HG03025 (cell line): ENCODE measurements at regions not wholly inside any gene's neighbourhood (a gene's known extent, or its start where the extent isn't known, plus 50 kb on each side); places are given as distances from the start of the nearest gene placed in this dataset.
"Not testable (repeated sequence)": the region's sequence is repeated elsewhere in the genome, so short reads cannot be mapped to it uniquely, and the experiment has no call there.

ENCODE experiments used
- ATAC-seq: cut with Tn5 transposase; IDR thresholded peaks from one replicate; pipeline ENCODE4 v1.9.1; 2021; ENCODE audit warnings: mild to moderate bottlenecking, moderate library complexity; ENCODE audit not compliant: unreplicated experiment, low FRiP score

DNA sequence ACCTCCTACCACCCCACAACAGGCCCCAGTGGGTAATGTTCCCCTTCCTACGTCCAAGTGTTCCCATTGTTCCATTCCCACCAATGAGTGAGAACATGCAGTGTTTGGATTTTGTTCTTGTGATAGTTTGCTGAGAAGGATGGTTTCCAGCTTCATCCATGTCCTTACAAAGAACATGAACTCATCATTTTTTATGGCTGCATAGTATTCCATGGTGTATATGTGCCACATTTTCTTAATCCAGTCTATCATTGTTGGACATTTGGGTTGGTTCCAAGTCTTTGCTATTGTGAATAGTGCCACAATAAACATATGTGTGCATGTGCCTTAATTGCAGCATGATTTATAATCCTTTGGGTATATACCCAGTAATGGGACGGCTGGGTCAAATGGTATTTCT, 81.6 kb downstream of the P2RY10 start:
- not testable (repeated sequence) for ATAC-seq

DNA sequence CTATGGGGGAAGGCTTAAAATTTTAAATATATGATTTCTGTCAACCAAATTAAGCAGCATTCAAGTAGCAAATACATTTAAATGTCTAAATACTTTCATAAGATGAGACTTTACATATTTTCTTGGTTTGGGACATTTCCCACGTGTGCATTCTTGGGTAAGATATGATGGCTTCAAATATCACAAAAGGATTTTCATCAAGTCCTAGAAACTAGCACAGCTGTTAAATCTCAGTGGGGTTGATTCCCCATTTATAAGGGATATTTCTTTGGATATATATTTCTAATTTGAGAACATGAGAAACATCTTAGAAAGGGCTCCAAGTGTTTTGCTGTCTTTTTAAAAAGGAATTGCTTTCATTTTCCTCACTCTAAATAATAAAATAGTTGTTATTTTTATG, 90.2 kb downstream of the P2RY10 start:
- ATAC-seq = no peak

DNA sequence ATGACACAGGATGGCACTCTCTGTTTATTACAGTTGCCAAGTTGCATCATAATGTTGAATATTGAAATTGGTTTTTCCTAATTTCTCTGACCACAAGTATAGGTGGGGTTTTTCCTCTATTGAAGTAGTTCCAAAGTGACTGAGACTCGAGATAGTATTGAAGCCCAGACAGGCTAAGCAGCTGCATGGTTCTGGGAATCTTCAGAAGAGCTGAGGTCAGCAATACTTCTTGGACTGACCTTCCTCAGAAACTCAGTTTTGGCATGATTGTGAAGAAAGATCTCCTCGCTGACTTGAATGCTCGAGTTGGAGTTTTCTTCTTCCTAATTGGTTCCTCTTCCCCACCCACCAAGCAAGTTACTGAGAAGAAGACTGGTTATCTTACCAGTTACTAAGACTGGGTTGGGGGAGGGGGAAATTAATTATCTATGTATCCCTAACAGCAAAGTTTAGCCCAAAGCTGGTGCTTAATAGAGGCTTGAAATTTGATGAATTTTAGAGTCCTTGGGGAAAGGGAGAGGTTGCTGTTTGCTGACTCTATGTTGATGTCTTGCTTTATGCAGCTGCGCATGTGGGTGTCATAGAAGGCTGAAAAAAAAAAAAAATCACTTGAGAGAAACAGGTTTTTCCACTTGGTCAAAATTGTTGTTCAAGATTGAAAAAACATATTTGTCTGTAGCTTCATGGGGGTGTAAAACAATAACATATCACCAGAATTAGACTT, 91.1 kb downstream of the P2RY10 start:
- ATAC-seq = no peak

DNA sequence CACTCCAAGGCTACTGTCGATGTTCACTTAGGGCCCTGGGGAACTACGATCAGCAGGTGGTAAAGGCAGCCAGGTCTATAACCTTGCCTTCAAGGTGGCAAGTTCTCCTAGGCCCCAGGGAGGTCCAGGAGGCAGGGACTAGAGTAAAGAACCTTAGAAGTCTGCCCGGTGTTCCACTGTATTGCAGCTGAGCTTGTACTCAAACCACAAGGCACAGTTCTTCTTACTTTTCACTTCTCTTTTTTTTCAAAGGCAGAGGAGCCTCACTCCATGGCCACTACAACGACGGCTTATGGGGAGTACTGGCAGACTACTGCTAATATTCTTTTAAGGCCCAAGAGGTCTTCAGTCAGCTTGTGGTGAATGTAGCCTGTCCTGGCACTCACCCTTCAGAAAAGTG, 78.8 kb upstream of the GPR174 start:
- ATAC-seq = peak; percentile 100

DNA sequence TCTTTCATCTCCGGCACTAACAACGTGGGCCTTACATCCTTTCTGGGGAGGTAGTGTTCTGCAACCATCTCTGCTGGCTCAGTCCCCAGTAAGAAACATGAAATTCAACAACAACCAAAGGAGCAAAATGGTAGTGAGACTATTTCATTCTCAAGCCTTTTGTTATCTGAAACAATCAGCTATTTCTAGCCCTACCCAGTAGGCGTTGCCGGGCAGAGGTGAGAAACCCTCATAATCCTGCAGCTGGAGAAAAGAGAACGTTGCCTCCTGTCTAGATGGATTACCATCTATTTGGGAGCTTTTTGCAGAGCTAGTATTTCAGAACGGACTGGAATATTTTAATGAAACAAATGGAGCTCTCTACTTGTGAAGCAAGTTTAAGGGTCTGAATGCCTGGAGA, 66.4 kb upstream of the GPR174 start:
- ATAC-seq = no peak

DNA sequence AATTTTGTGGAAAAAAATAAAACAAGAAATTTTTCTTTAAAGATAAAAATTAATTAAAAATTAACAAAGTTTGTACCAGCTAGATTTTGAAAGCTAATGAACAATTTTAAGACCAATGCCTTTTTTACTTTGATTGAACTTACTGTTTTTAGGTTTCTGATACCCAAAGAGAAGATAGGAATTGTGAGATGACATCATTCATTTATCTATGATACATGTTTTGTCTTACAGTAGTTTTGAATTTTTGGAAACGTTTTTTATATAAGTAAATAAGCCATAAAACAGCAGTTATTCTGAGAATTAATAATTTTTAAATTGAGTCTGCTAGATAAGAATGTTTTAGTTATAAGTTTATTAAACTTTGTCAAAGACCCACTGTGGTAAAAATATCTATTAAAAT, 65.0 kb upstream of the GPR174 start:
- no peak for ATAC-seq

DNA sequence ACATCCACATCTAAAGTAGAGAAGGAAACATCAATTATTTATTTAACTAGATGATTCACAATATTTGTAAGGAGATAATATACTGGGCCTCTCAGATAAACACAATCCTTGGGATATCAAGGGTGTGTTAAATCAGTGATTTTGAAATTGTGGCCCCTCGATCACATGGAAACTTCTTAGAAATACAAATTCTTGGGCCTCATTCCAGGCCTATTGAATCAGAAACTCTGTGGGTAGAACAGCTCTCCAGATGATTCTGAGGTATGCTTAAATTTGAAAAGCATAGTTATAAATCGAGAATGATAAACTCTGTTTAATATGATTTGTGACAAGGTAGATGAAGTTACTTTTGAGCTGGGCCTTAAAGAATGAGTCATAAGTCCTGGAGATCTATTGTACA, 64.3 kb upstream of the GPR174 start:
- no peak for ATAC-seq

DNA sequence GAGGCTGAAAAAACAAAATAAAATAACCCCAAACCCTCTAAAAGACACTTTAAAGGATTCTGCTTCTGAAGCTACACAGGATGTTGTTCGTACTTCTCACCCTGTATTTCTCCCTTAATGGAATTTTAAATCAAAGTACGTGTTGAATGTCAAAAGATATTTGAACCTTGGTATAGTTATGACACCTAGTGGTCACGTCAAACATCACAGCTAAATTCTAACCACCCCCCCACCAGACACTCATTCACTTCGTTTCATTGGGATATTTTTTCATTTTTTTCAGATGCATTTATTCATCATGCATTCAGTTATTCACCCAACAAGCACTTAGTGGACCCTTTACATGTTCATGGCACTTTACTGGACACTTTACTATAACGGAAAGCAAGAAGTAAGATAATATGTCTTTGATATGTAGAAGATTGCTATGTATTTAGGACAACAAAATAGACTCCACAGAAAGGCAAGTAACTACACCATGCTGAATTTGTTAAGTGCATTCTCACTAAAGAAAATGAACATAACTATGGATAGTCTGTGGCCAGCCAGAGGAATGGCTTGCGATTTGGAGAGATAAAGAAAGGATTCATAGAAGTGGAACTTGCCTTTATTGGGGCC, 62.5 kb upstream of the GPR174 start:
- ATAC-seq = no peak

DNA sequence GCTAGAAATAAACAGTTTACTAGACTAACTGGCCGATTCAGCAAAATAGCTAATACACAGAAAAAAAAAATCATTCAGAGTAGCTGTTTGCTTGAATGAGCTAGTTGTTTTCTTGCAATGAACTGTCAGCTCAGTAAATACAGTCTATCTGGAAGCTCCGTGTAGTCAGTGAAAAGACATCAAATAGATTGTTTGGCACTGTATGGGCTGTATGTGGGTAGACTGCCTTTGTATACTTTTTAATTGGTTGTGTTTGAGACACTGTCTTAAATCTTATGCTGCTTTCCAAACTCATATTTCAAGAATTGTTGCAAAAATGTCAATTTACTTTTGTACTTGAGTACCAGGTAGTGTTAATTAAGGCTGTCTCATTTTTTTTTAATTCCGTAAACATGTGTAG, 61.6 kb upstream of the GPR174 start:
- ATAC-seq = no peak

DNA sequence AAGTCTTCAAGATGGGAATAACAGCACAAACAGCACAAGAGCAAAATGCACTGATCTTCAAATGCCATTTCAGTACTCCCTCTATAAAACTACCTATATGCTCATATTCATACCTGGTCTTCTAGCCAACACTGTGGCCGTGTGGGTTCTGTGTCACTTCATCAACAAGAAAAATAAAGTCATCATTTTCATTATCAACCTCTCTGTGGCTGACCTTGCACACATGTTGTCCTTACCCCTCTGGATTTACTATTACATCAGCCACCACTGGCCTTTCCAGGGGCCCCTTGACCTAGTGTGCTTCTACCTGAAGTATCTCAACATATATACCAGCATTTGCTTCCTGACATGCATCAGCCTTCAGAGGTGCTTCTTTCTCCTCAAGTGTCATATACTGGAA, 59.6 kb upstream of the GPR174 start:
- ATAC-seq = no peak

DNA sequence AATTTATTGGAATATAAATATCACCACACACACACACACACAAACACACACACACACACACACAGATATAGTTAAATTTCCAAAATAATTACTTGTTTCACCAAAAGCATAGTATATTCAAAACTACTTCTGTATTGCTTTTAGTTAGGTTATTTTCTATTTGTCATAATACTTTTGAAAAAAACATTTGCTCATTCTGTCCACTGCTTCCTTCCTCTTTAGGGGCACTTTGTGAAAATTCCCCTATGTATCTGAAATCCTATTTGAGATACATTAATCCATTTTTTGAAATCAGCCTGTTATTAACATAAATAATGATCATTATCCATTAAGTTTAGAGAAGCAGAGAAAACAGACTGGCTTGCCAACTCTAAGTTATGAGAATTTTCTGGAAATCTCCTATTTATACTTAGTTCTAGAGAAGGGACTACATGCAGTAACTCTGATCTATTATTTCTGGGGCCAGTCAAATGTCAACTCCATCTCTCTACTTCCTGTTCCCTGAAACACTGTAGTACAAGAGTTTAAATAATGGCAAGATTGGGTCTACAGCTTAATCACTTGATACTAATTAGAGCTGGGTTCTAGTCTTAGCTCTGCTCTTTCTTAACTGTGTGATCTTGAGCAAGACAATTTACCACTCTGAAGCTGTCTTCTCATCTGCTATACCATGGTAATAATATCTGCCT, 54.4 kb upstream of the GPR174 start:
- no peak for ATAC-seq

DNA sequence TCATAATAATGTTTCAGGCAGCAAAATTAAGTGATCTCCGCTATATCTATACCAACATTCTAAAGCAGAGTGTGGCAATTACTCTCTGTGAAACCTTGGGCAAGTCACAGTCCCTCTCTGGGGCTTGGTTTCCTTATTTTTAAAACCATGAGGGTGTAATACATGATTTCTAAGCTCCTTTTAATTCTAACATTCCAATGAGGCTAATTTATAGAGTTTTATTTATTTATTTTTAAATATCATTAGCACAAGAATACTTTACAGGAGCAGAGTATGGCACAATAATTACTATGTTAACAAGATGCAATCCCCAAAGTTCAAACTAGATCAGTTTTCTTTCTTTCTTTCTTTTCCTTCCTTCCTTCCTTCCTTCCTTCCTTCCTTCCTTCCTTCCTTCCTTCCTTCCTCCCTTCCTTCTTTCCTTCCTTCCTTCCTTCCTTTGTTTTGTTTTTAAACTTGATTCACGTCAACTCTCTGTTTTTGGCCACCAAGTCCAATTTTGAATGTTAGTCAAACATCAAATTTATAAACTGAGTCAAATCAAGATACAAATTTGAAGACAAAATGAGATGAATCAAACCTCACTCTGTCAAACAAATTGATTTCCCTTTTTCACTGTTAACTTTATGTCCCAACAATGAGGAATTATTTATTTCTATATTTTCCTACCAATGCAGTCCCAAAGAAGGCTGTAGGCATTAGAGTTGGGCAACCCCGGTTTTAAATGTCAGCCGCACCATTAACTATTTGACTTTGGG, 50.2 kb upstream of the GPR174 start:
- no peak for ATAC-seq
